ENCODE measurements at regions not wholly inside any gene's neighbourhood (a gene's known extent, or its start where the extent isn't known, plus 50 kb on each side); places are given as distances from the start of the nearest gene placed in this dataset.

GRCh38 chr7:9962742-9963141 is 1010.9 kb upstream of the PHF14 start:
- in situ Hi-C loops (cut with MboI; ENCODE audit: low sequenced_read_pairs) = no loop called here
- Histone ChIP-seq H3K4ac (ENCODE audit: low read depth, low read length) (no peak overlapping the region), H3K56ac (ENCODE audit: extremely low read depth, insufficient read depth, low read length) (no peak overlapping the region), H3K9ac (ENCODE audit: low read depth, low read length) (no peak overlapping the region), H2AFZ (replicated peaks; ENCODE audit: low read length, poor library complexity) (no peak overlapping the region), H3K36me3 (ENCODE audit: control insufficient read depth, insufficient read depth, low read length) (no peaks in the 10 kb centered on the region), H3K9me1 (ENCODE audit: insufficient read depth, low read length) (no peaks in the 10 kb centered on the region), H3K18ac (ENCODE audit: low read depth, low read length) (no peak overlapping the region), H3K23ac (ENCODE audit: low read depth, low read length) (no peak overlapping the region), H2BK5ac (ENCODE audit: low read depth, low read length, poor library complexity, severe bottlenecking) (no peak overlapping the region), H3K4me2 (ENCODE audit: low read depth, low read length) (no peak overlapping the region), H2AK9ac (replicated peaks; ENCODE audit: low read depth, low read length, poor library complexity) (no peak overlapping the region), H3K9me3 (ENCODE audit: control insufficient read depth, insufficient read depth, low read length) (peaks cover 9% of the 10 kb centered on the region), H3K14ac (replicated peaks; ENCODE audit: low read depth, low read length) (no peak overlapping the region), H4K8ac (ENCODE audit: low read depth in 2 of 2, low read length in 2 of 2) (no peak overlapping the region), H2AK5ac (ENCODE audit: low read depth, low read length) (no peak overlapping the region), H4K91ac (ENCODE audit: insufficient read depth, low read depth, low read length) (no peak overlapping the region), H3K27me3 (ENCODE audit: control insufficient read depth, insufficient read depth, low read length) (no peaks in the 10 kb centered on the region), H3K79me1 (ENCODE audit: low read depth in 1 of 2, low read length in 2 of 2) (no peaks in the 10 kb centered on the region), H3K27ac (ENCODE audit: insufficient read depth, low read length) (no peak overlapping the region), H4K5ac (ENCODE audit: low read depth, low read length) (no peak overlapping the region), H3K4me1 (ENCODE audit: control insufficient read depth, insufficient read depth, low read length) (no peaks in the 10 kb centered on the region), H4K20me1 (ENCODE audit: insufficient read depth, low read length) (no peaks in the 10 kb centered on the region), H2BK120ac (ENCODE audit: low read depth, low read length) (no peak overlapping the region), H3K4me3 (ENCODE audit: insufficient read depth, low read depth, low read length) (no peak overlapping the region), H2BK15ac (ENCODE audit: low read depth, low read length) (no peak overlapping the region), H2BK20ac (ENCODE audit: low read depth, low read length) (no peak overlapping the region)
- dilution Hi-C loops (cut with HindIII; ENCODE audit: low sequenced_read_pairs, unreplicated experiment) = no loop called here
- POLR2A ChIA-PET (ENCODE audit: unreplicated experiment) = no interaction called here
- BruUV-seq (replicated peaks) = no TSS peak
- TF ChIP-seq CEBPB (IDR thresholded peaks at IDR 0.05; ENCODE audit: low read depth, low read length) (no peak), CHD1 (IDR thresholded peaks at IDR 0.05; ENCODE audit: low read depth, low read length) (no peak), RFX5 (IDR thresholded peaks at IDR 0.05; ENCODE audit: low read depth, low read length) (no peak), SMC3 (IDR thresholded peaks at IDR 0.05; ENCODE audit: low read depth, low read length) (no peak), RAD21 (IDR thresholded peaks at IDR 0.05; ENCODE audit: low read length) (no peak), BHLHE40 (IDR thresholded peaks at IDR 0.05; ENCODE audit: low read depth, low read length) (no peak), POLR2A (IDR thresholded peaks at IDR 0.05; ENCODE audit: low read depth, low read length) (no peak), ELK1 (IDR thresholded peaks at IDR 0.05; ENCODE audit: borderline replicate concordance, low read depth, low read length) (no peak), NFE2L2 (IDR thresholded peaks at IDR 0.05; ENCODE audit: low read depth, low read length) (no peak)
- no CpG with 5 or more reads among the region's 4 CpGs for WGBS, 2 experiments (ENCODE audit: extremely low coverage in 2 of 2, insufficient read length in 1 of 2)
- intact Hi-C loops (cut with micrococcal nuclease) = no loop called here
- no peak for DNase-seq
- CTCF ChIA-PET = no interaction called here
- ATAC-seq (ENCODE audit: low read depth) = no peak

All from IMR-90 (cell line).